ENCODE measurements at regions not wholly inside any gene's neighbourhood (a gene's known extent, or its start where the extent isn't known, plus 50 kb on each side); places are given as distances from the start of the nearest gene placed in this dataset.

DNA sequence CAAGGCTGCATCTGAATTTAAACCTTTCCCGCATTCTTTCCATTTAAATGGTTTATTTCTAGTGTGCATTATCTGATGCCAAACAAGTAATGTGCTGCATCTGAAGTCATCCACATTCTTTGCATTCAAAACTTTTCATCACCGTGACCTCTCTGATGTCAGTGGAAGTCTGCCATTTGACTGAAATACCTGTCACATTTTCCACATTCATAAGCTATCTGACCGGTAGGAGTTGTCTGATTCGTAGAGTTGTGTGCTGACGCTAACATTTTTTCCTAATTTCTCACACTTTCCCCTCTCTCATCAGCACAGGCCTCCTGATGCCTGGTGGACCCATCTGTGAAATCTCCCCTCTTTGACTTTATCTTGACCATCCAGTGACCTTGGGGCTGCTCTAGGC, 79.9 kb upstream of the BARX2 start:
- no peak overlapping the region for H3K27ac Mint-ChIP-seq

More for the DNA sequence above, 79.9 kb upstream of the BARX2 start:
- WGBS (ENCODE audit: extremely low coverage, insufficient read length, low lambda C conversion rate): no CpG with 5 or more reads among the region's 5 CpGs
- Histone ChIP-seq H3K56ac (ENCODE audit: insufficient read length, low read depth, low read length) (no peak overlapping the region), H2BK15ac (ENCODE audit: low read depth, low read length) (no peak overlapping the region), H2AK5ac (ENCODE audit: insufficient read length, low read length) (no peak overlapping the region), H3K14ac (ENCODE audit: insufficient read depth, low read length) (no peak overlapping the region), H3K9me3 (ENCODE audit: control insufficient read depth, low read depth, low read length) (no peaks in the 10 kb centered on the region), H3K4me1 (ENCODE audit: insufficient read depth, low read length) (peaks cover 2% of the 10 kb centered on the region; the same call in 1 of the 2 replicates), H2BK5ac (ENCODE audit: insufficient read length, low read length) (no peak overlapping the region), H3K79me1 (ENCODE audit: insufficient read depth, low read depth, low read length, poor library complexity, severe bottlenecking) (no peaks in the 10 kb centered on the region), H3K9ac (ENCODE audit: extremely low read depth, insufficient read length, low read length) (no peak overlapping the region), H3K27me3 (ENCODE audit: insufficient read depth, low read length) (no peaks in the 10 kb centered on the region), H3K23me2 (ENCODE audit: insufficient read length, low read depth, low read length, poor library complexity, severe bottlenecking) (no peaks in the 10 kb centered on the region), H3K23ac (ENCODE audit: insufficient read length, low read depth, low read length) (no peak overlapping the region), H3K4ac (ENCODE audit: low read depth, low read length) (no peak overlapping the region), H3K4me2 (ENCODE audit: insufficient read depth, insufficient read length, low read length) (no peak overlapping the region), H2BK20ac (ENCODE audit: low read depth, low read length, poor library complexity, severe bottlenecking) (no peak overlapping the region), H3K27ac (ENCODE audit: insufficient read length, low read depth, low read length) (no peak overlapping the region), H2BK12ac (ENCODE audit: insufficient read length, low read depth, low read length) (no peak overlapping the region), H4K20me1 (ENCODE audit: control insufficient read depth, insufficient read depth, insufficient read length) (no peaks in the 10 kb centered on the region), H2AFZ (ENCODE audit: low read length) (no peak overlapping the region), H4K91ac (ENCODE audit: insufficient read length, low read depth, low read length) (no peak overlapping the region), H3K18ac (ENCODE audit: insufficient read length, low read depth, low read length) (no peak overlapping the region), H3K79me2 (ENCODE audit: insufficient read depth, low read length) (no peaks in the 10 kb centered on the region), H3T11ph (ENCODE audit: low read length) (no peak overlapping the region), H2BK120ac (ENCODE audit: low read depth, low read length, poor library complexity, severe bottlenecking) (no peak overlapping the region), H4K8ac (replicated peaks; ENCODE audit: insufficient read length, low read depth, low read length) (no peak overlapping the region), H4K5ac (ENCODE audit: insufficient read length, low read depth, low read length) (no peak overlapping the region)
- Mint-ChIP-seq H3K27me3 (ENCODE audit: low read depth) (peaks cover 5% of the 10 kb centered on the region), H3K4me1 (peaks cover 21 to 26% of the 10 kb centered on the region in 2 experiments), H3K9me3 (no peaks in the 10 kb centered on the region), H3K36me3 (ENCODE audit: insufficient read depth in 1 of 3, low read depth in 3 of 3) (no peaks in the 10 kb centered on the region), H3K4me3 (no peak overlapping the region)
- no peak for DNase-seq
- TF ChIP-seq, protein P1, sequence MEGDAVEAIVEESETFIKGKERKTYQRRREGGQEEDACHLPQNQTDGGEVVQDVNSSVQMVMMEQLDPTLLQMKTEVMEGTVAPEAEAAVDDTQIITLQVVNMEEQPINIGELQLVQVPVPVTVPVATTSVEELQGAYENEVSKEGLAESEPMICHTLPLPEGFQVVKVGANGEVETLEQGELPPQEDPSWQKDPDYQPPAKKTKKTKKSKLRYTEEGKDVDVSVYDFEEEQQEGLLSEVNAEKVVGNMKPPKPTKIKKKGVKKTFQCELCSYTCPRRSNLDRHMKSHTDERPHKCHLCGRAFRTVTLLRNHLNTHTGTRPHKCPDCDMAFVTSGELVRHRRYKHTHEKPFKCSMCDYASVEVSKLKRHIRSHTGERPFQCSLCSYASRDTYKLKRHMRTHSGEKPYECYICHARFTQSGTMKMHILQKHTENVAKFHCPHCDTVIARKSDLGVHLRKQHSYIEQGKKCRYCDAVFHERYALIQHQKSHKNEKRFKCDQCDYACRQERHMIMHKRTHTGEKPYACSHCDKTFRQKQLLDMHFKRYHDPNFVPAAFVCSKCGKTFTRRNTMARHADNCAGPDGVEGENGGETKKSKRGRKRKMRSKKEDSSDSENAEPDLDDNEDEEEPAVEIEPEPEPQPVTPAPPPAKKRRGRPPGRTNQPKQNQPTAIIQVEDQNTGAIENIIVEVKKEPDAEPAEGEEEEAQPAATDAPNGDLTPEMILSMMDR (conservative IDR thresholded peaks at IDR 0.05): no peak

Measured in H9 (cell line).